ENCODE measurements at regions not wholly inside any gene's neighbourhood (a gene's known extent, or its start where the extent isn't known, plus 50 kb on each side); places are given as distances from the start of the nearest gene placed in this dataset.

GRCh38 chr20:9939231-9939630, 95.6 kb upstream of the ANKEF1 start:
- no peak for TF ChIP-seq ZNF24 (IDR thresholded peaks at IDR 0.05)
- no peak overlapping the region for H3K4me2 ChIP-seq (ENCODE audit: insufficient read depth, low read length)
- ChIA-PET POLR2A (no interaction called here), CTCF (ENCODE audit: low intra/inter-chr PET ratio) (no interaction called here)
- in situ Hi-C loops (cut with MboI) (no loop called here), intact Hi-C loops (cut with micrococcal nuclease) (no loop called here)
- 0% methylated on average over 2 of the region's 2 CpGs for WGBS (ENCODE audit: insufficient coverage, low coverage, missing lambda C conversion rate)
- no peak overlapping the region for H3K27ac ChIP-seq (ENCODE audit: extremely low read depth, low read depth, low read length)
- ATAC-seq (no peak), FAIRE-seq (no peak), DNase-seq (ENCODE audit: extremely low read depth in 1 of 4, low spot score in 3 of 4) (no peak)
- H3K4me1 ChIP-seq (replicated peaks in 1 of 2; ENCODE audit: control insufficient read depth in 2 of 2, insufficient read depth in 2 of 2, low read length in 2 of 2) = no peaks in the 10 kb centered on the region
- no peaks in the 10 kb centered on the region for H3K27me3 ChIP-seq (ENCODE audit: control insufficient read depth in 2 of 2, insufficient read depth in 2 of 2, low read length in 2 of 2)
- no peaks in the 10 kb centered on the region for H3K79me2 ChIP-seq (ENCODE audit: control insufficient read depth, insufficient read depth, low read length)
- no peak overlapping the region for H2AFZ ChIP-seq (ENCODE audit: low read depth, low read length)
- H4K20me1 ChIP-seq (replicated peaks; ENCODE audit: control insufficient read depth, insufficient read depth, low read length) = no peaks in the 10 kb centered on the region
- H3K9ac ChIP-seq (ENCODE audit: insufficient read depth in 1 of 2, low read depth in 2 of 2, low read length in 2 of 2) = no peak overlapping the region
- H3K9me3 ChIP-seq (replicated peaks; ENCODE audit: control insufficient read depth, insufficient read depth, low read depth, low read length) = no peaks in the 10 kb centered on the region
- no TSS peak for BruUV-seq (replicated peaks)
- no peaks in the 10 kb centered on the region for H3K36me3 ChIP-seq (ENCODE audit: control insufficient read depth, insufficient read depth, low read length)
- H3K9me1 ChIP-seq (ENCODE audit: control insufficient read depth, insufficient read depth, low read length) = no peaks in the 10 kb centered on the region
- H3K4me3 ChIP-seq = no peak overlapping the region

- Histone ChIP-seq H3K36me3 (ENCODE audit: control insufficient read depth, insufficient read depth, low read length) (no peaks in the 10 kb centered on the region), H2AFZ (ENCODE audit: low read depth, low read length) (no peak overlapping the region), H4K20me1 (replicated peaks; ENCODE audit: control insufficient read depth, insufficient read depth, low read length) (no peaks in the 10 kb centered on the region), H3K4me1 (replicated peaks in 1 of 2; ENCODE audit: control insufficient read depth in 2 of 2, insufficient read depth in 2 of 2, low read length in 2 of 2) (no peaks in the 10 kb centered on the region), H3K79me2 (ENCODE audit: control insufficient read depth, insufficient read depth, low read length) (no peaks in the 10 kb centered on the region), H3K9ac (ENCODE audit: insufficient read depth in 1 of 2, low read depth in 2 of 2, low read length in 2 of 2) (no peak overlapping the region), H3K27me3 (ENCODE audit: control insufficient read depth in 2 of 2, insufficient read depth in 2 of 2, low read length in 2 of 2) (no peaks in the 10 kb centered on the region), H3K27ac (ENCODE audit: extremely low read depth, low read depth, low read length) (no peak overlapping the region), H3K4me2 (ENCODE audit: insufficient read depth, low read length) (no peak overlapping the region), H3K9me1 (ENCODE audit: control insufficient read depth, insufficient read depth, low read length) (no peaks in the 10 kb centered on the region), H3K4me3 (no peak overlapping the region), H3K9me3 (replicated peaks; ENCODE audit: control insufficient read depth, insufficient read depth, low read depth, low read length) (no peaks in the 10 kb centered on the region)
- no peak for DNase-seq (ENCODE audit: extremely low read depth in 1 of 4, low spot score in 3 of 4)
- CTCF ChIA-PET (ENCODE audit: low intra/inter-chr PET ratio) = no interaction called here
- TF ChIP-seq ZNF3 (CRISPR knock-in tag; IDR thresholded peaks at IDR 0.05) (no peak), SLC30A9 (CRISPR knock-in tag; IDR thresholded peaks at IDR 0.05) (no peak), FOXK1 (CRISPR knock-in tag; IDR thresholded peaks at IDR 0.05; ENCODE audit: borderline replicate concordance) (no peak), PATZ1 (CRISPR knock-in tag; IDR thresholded peaks at IDR 0.05; ENCODE audit: borderline replicate concordance) (no peak), ETV6 (IDR thresholded peaks at IDR 0.05; ENCODE audit: borderline replicate concordance in 1 of 2, low read depth in 2 of 2, low read length in 1 of 2) (no peak), ETV6 (CRISPR knock-in tag; IDR thresholded peaks at IDR 0.05; ENCODE audit: borderline replicate concordance) (no peak)
- POLR2A ChIA-PET = no interaction called here
- no peak for FAIRE-seq
- BruUV-seq (replicated peaks) = no TSS peak
- intact Hi-C loops (cut with micrococcal nuclease) = no loop called here
- in situ Hi-C loops (cut with MboI) = no loop called here
- ATAC-seq = no peak
Observed at GRCh38 chr20:9935285-9935684, 96.4 kb upstream of the PAK5 start.
